Tibial nerve (tissue), 4 donors: ENCODE measurements at regions not wholly inside any gene's neighbourhood (a gene's known extent, or its start where the extent isn't known, plus 50 kb on each side); places are given as distances from the start of the nearest gene placed in this dataset.
A peak's percentile ranks its signal among the peaks of the same experiment; 100 is the strongest.

Experiments used
- DNase-seq, 2 donors: peaks; one replicate each; pipeline ENCODE4 v3.0.0-alpha.2; 2019; ENCODE audit warnings: low spot score in 2 of 2
- H3K27ac ChIP-seq, 4 donors: fragments of 200-600 bp; sonication (generic) in 3 of 4; one replicate each; pipeline ENCODE4 v1.5.1; 2017 to 2019; ENCODE audit warnings: mild to moderate bottlenecking in 1 of 4
- H3K27me3 ChIP-seq, 2 donors: fragments of 200-600 bp; sonication (generic) in 1 of 2; one replicate each; pipeline versions ENCODE4 v1.5.1 to v1.6.0; 2017 to 2019
- H3K36me3 ChIP-seq, 3 donors: fragments of 200-600 bp; sonication (generic); one replicate each; pipeline ENCODE4 v1.5.1; 2018 to 2019
- H3K4me1 ChIP-seq, 4 donors: fragments of 200-600 bp; sonication (generic) in 3 of 4; one replicate each; pipeline ENCODE4 v1.5.1; 2017 to 2019
- H3K4me3 ChIP-seq, 4 donors: fragments of 200-600 bp; sonication (generic) in 3 of 4; one replicate each; pipeline ENCODE4 v1.5.1; 2017 to 2019; ENCODE audit warnings: mild to moderate bottlenecking in 1 of 4, moderate library complexity in 1 of 4
- H3K9me3 ChIP-seq, 4 donors: fragments of 200-600 bp; sonication (generic) in 3 of 4; one replicate each; pipeline ENCODE4 v1.5.1; 2017 to 2019
- CTCF ChIP-seq, 5 experiments: fragments of 200-600 bp in 3 of 5; fragments of 450-650 bp in 2 of 5; sonication (generic) in 3 of 5; IDR thresholded peaks; one replicate each; pipeline ENCODE4 v1.5.1; 2016 to 2019; ENCODE audit warnings: antibody characterized with exemption in 5 of 5, mild to moderate bottlenecking in 3 of 5, moderate library complexity in 2 of 5
- EP300 ChIP-seq, 2 donors: sonication (generic); formaldehyde crosslinking; IDR thresholded peaks; one replicate each; pipeline ENCODE4 v1.6.1; 2017; ENCODE audit warnings: antibody characterized with exemption in 2 of 2, mild to moderate bottlenecking in 1 of 2
- POLR2A ChIP-seq, 2 donors: fragments of 450-650 bp; IDR thresholded peaks; one replicate each; pipeline ENCODE4 v1.6.1; 2017; ENCODE audit warnings: antibody characterized with exemption in 2 of 2, mild to moderate bottlenecking in 2 of 2, moderate library complexity in 2 of 2
- WGBS, 2 donors: methylation state at CpG; one replicate each; pipeline ENCODE4 v1.1.5; 2018; 5-methylcytosine and 5-hydroxymethylcytosine counted together

GRCh38 chr14:81694419-81694818 lies 160.8 kb upstream of the SEL1L start:
- Histone ChIP-seq H3K27ac (no peak overlapping the region), H3K36me3 (no peaks in the 10 kb centered on the region), H3K4me3 (no peak overlapping the region), H3K9me3 (no peaks in the 10 kb centered on the region), H3K27me3 (no peaks in the 10 kb centered on the region), H3K4me1 (no peaks in the 10 kb centered on the region)
- no peak for TF ChIP-seq CTCF (IDR thresholded peaks at IDR 0.05)
- TF ChIP-seq EP300 (IDR thresholded peaks at IDR 0.05) = no peak
- TF ChIP-seq POLR2A (IDR thresholded peaks at IDR 0.05) = no peak
- WGBS, 2 donors = 74 to 79% methylated on average over 1 of the region's 1 CpG
- no peak for DNase-seq

GRCh38 chr14:81709681-81710080 lies 176.0 kb upstream of the SEL1L start:
- H3K9me3 ChIP-seq = peaks cover 0 to 7% (median 0%) of the 10 kb centered on the region in 4 donors
- H3K27me3 ChIP-seq = no peaks in the 10 kb centered on the region
- H3K36me3 ChIP-seq = no peaks in the 10 kb centered on the region
- no peak overlapping the region for H3K4me3 ChIP-seq
- DNase-seq = no peak
- no peak overlapping the region for H3K27ac ChIP-seq
- 39 to 47% methylated on average over 6 of the region's 6 CpGs for WGBS, 2 donors
- no peaks in the 10 kb centered on the region for H3K4me1 ChIP-seq
- no peak for TF ChIP-seq CTCF (IDR thresholded peaks at IDR 0.05)

- 41 to 45% methylated on average over 2 of the region's 2 CpGs for WGBS, 2 donors
- Histone ChIP-seq H3K36me3 (no peaks in the 10 kb centered on the region), H3K4me3 (no peak overlapping the region), H3K9me3 (peaks cover 0 to under 1% (median 0%) of the 10 kb centered on the region in 4 donors), H3K4me1 (no peaks in the 10 kb centered on the region), H3K27ac (no peak overlapping the region), H3K27me3 (no peaks in the 10 kb centered on the region)
- TF ChIP-seq CTCF (IDR thresholded peaks at IDR 0.05) = peak; percentile 41 to 69 (median 61)
- no peak for TF ChIP-seq EP300 (IDR thresholded peaks at IDR 0.05)
- peak in 1 of 2 donors; percentile 33 for DNase-seq
Observed at GRCh38 chr14:81710232-81710845, 176.7 kb upstream of the SEL1L start.

- WGBS, 2 donors = 71 to 82% methylated on average over 1 of the region's 1 CpG
- H3K4me3 ChIP-seq = no peak overlapping the region
- no peaks in the 10 kb centered on the region for H3K4me1 ChIP-seq
- no peak for DNase-seq
- no peaks in the 10 kb centered on the region for H3K36me3 ChIP-seq
- TF ChIP-seq EP300 (IDR thresholded peaks at IDR 0.05) (no peak), POLR2A (IDR thresholded peaks at IDR 0.05) (no peak), CTCF (IDR thresholded peaks at IDR 0.05) (no peak)
- no peaks in the 10 kb centered on the region for H3K27me3 ChIP-seq
- H3K27ac ChIP-seq = no peak overlapping the region
- H3K9me3 ChIP-seq = no peaks in the 10 kb centered on the region
Observed at GRCh38 chr14:81715731-81716130, 182.1 kb upstream of the SEL1L start.

GRCh38 chr14:81716953-81717352 lies 183.3 kb upstream of the SEL1L start:
- no peak for DNase-seq
- Histone ChIP-seq H3K4me1 (no peaks in the 10 kb centered on the region), H3K36me3 (no peaks in the 10 kb centered on the region), H3K4me3 (no peak overlapping the region), H3K27ac (no peak overlapping the region), H3K27me3 (no peaks in the 10 kb centered on the region), H3K9me3 (no peaks in the 10 kb centered on the region)
- WGBS, 2 donors = 61% methylated on average over 6 of the region's 6 CpGs
- TF ChIP-seq CTCF (IDR thresholded peaks at IDR 0.05) (no peak), POLR2A (IDR thresholded peaks at IDR 0.05) (no peak), EP300 (IDR thresholded peaks at IDR 0.05) (no peak)
